Lower leg skin (tissue), 3 donors: ENCODE measurements at regions not wholly inside any gene's neighbourhood (a gene's known extent, or its start where the extent isn't known, plus 50 kb on each side); places are given as distances from the start of the nearest gene placed in this dataset.

Experiments
- POLR2A ChIP-seq, 2 donors: fragments of 450-650 bp; IDR thresholded peaks; one replicate each; pipeline ENCODE4 v1.6.1; 2016 to 2017; ENCODE audit warnings: antibody characterized with exemption in 2 of 2, mild to moderate bottlenecking in 1 of 2, moderate library complexity in 1 of 2
- TF ChIP-seq, protein P1 (sequence below), 3 donors: fragments of 450-650 bp; IDR thresholded peaks; one replicate each; pipeline ENCODE4 v1.5.1; 2016; ENCODE audit warnings: antibody characterized with exemption in 3 of 3, mild to moderate bottlenecking in 3 of 3, moderate library complexity in 2 of 3

DNA sequence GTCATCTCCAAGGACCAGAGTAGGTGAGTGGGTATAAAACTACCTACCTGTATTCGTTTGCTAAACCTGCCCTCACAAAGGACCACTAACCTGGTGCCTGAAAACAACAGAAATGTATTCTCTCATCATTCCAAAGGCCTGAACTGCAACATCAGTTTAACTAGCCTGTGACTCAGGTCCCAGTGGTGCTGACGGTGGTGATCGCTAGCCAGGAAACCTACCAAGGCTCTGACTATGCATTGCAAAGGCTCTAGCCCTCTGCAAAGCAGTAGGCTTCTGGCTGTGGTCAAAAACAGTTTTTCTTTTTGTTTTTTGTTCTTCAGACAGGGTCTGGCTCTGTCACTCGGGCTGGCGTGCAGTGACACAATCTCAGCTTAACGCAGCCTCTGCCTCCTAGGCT, 107.5 kb downstream of the NPTX2 start:
- TF ChIP-seq, protein P1, sequence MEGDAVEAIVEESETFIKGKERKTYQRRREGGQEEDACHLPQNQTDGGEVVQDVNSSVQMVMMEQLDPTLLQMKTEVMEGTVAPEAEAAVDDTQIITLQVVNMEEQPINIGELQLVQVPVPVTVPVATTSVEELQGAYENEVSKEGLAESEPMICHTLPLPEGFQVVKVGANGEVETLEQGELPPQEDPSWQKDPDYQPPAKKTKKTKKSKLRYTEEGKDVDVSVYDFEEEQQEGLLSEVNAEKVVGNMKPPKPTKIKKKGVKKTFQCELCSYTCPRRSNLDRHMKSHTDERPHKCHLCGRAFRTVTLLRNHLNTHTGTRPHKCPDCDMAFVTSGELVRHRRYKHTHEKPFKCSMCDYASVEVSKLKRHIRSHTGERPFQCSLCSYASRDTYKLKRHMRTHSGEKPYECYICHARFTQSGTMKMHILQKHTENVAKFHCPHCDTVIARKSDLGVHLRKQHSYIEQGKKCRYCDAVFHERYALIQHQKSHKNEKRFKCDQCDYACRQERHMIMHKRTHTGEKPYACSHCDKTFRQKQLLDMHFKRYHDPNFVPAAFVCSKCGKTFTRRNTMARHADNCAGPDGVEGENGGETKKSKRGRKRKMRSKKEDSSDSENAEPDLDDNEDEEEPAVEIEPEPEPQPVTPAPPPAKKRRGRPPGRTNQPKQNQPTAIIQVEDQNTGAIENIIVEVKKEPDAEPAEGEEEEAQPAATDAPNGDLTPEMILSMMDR (IDR thresholded peaks at IDR 0.05) = no peak
- no peak for TF ChIP-seq POLR2A (IDR thresholded peaks at IDR 0.05)
